Right lobe of liver (tissue), 4 donors: ENCODE measurements at regions not wholly inside any gene's neighbourhood (a gene's known extent, or its start where the extent isn't known, plus 50 kb on each side); places are given as distances from the start of the nearest gene placed in this dataset.

ENCODE experiments used
- POLR2A ChIP-seq: fragments of 450-650 bp; IDR thresholded peaks from one replicate; pipeline ENCODE4 v1.6.1; 2017; ENCODE audit warnings: antibody characterized with exemption, mild to moderate bottlenecking
- TF ChIP-seq, protein P1 (sequence below), 4 donors: fragments of 200-600 bp in 3 of 4; fragments of 450-650 bp in 1 of 4; IDR thresholded peaks; one replicate each; pipeline versions ENCODE4 v1.5.1 to v1.8.0; 2016 to 2022; ENCODE audit warnings: antibody characterized with exemption in 4 of 4, mild to moderate bottlenecking in 2 of 4
- donor health status: DM: no; HTN: no; CAD: no.
- donor health status: DM: no; HTN: no; CAD: no.
- donor health status: DM: no; HTN: yes; CAD: no.

DNA sequence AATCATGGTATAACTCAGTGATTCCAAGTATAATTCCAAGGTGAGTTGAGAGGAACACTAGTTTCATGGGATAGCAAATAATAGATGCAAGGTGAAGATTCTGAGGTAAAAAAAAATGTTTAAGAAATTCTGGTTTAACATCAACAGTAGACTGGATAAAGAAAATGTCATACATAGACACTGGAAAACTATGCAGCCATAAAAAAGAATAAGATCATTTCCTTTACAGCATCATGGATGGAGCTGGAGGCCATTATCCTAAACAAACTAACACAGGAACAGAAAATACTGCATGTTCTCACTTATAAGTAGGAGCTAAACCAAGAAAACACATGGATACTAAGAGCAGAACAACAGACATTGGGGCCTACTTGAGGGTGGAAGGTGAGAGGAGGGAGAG lies 54.6 kb upstream of the LEF1 start:
- TF ChIP-seq, protein P1, sequence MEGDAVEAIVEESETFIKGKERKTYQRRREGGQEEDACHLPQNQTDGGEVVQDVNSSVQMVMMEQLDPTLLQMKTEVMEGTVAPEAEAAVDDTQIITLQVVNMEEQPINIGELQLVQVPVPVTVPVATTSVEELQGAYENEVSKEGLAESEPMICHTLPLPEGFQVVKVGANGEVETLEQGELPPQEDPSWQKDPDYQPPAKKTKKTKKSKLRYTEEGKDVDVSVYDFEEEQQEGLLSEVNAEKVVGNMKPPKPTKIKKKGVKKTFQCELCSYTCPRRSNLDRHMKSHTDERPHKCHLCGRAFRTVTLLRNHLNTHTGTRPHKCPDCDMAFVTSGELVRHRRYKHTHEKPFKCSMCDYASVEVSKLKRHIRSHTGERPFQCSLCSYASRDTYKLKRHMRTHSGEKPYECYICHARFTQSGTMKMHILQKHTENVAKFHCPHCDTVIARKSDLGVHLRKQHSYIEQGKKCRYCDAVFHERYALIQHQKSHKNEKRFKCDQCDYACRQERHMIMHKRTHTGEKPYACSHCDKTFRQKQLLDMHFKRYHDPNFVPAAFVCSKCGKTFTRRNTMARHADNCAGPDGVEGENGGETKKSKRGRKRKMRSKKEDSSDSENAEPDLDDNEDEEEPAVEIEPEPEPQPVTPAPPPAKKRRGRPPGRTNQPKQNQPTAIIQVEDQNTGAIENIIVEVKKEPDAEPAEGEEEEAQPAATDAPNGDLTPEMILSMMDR (IDR thresholded peaks at IDR 0.05), result no peak
- no peak for TF ChIP-seq POLR2A
